PC-3 (cell line): ENCODE measurements at regions not wholly inside any gene's neighbourhood (a gene's known extent, or its start where the extent isn't known, plus 50 kb on each side); places are given as distances from the start of the nearest gene placed in this dataset.

ENCODE experiments used
- ATAC-seq: fragments of 200-7000 bp; cut with Tn5 transposase; 2 replicates; pipeline ENCODE4 v1.9.1; 2020; ENCODE audit warnings: mild to moderate bottlenecking, moderate library complexity
- BruUV-seq: library from RNA; stranded (reverse); fragments of 400-500 nt; replicated peaks from 2 replicates; lab custom pipeline; 2021; lab: Mats Ljungman, UMichigan
- CTCF ChIA-PET: fragments of 300-600 bp; sonication (Branson Sonifier 250); formaldehyde crosslinking; loops from one replicate; lab custom pipeline; 2022; ENCODE audit warnings: antibody characterized with exemption; lab: Charles Lee
- POLR2A ChIA-PET: fragments of 300-600 bp; sonication (Branson Sonifier 250); formaldehyde crosslinking; loops from one replicate; lab custom pipeline; 2022; ENCODE audit warnings: antibody characterized with exemption; ENCODE audit not compliant: unreplicated experiment; lab: Charles Lee
- DNase-seq: peaks from one replicate; pipeline ENCODE4 v3.0.0-alpha.2; 2015
- H2AFZ ChIP-seq: fragments of 300-600 bp; sonication (generic); 2 replicates; pipeline ENCODE4 v1.6.0; 2016; ENCODE audit warnings: antibody characterized with exemption, low read length
- H3F3A ChIP-seq: fragments of 300-600 bp; sonication (generic); one replicate; pipeline ENCODE4 v1.6.0; 2017; ENCODE audit warnings: antibody characterized with exemption, low read length, control low read depth, mild to moderate bottlenecking; ENCODE audit not compliant: unreplicated experiment
- H3K27ac ChIP-seq: fragments of 300-600 bp; sonication (generic); 2 replicates; pipeline ENCODE4 v1.5.1; 2016; ENCODE audit warnings: mild to moderate bottlenecking, low read length
- H3K27me3 ChIP-seq: fragments of 300-600 bp; sonication (generic); 2 replicates; pipeline ENCODE4 v1.6.1; 2016; ENCODE audit warnings: low read length, mixed read lengths
- H3K36me3 ChIP-seq: fragments of 300-600 bp; sonication (generic); 2 replicates; pipeline ENCODE4 v1.6.1; 2016; ENCODE audit warnings: low read depth, mixed run types, low read length, mixed read lengths
- H3K4me1 ChIP-seq: fragments of 300-600 bp; sonication (generic); 2 replicates; pipeline ENCODE4 v1.5.1; 2016; ENCODE audit warnings: low read length; ENCODE audit not compliant: insufficient read depth
- H3K4me2 ChIP-seq: fragments of 300-600 bp; sonication (generic); 2 replicates; pipeline ENCODE4 v1.6.0; 2016; ENCODE audit warnings: low read length
- H3K4me3 ChIP-seq: fragments of 300-600 bp; sonication (generic); 2 replicates; pipeline ENCODE4 v1.5.1; 2016; ENCODE audit warnings: mild to moderate bottlenecking, low read length, mixed read lengths
- H3K79me2 ChIP-seq: fragments of 300-600 bp; sonication (generic); 2 replicates; pipeline ENCODE4 v1.6.1; 2017; ENCODE audit warnings: low read length, mixed read lengths
- H3K9ac ChIP-seq: fragments of 300-600 bp; sonication (generic); 2 replicates; pipeline ENCODE4 v1.6.0; 2016; ENCODE audit warnings: mild to moderate bottlenecking, low read length
- H3K9me2 ChIP-seq: fragments of 300-600 bp; sonication (generic); replicated peaks from 2 replicates; pipeline ENCODE4 v1.6.1; 2016; ENCODE audit warnings: mixed run types, low read length, mixed read lengths
- H3K9me3 ChIP-seq: fragments of 300-600 bp; sonication (generic); 2 replicates; pipeline ENCODE4 v1.6.1; 2016; ENCODE audit warnings: low read length, mixed read lengths
- H4K20me1 ChIP-seq: fragments of 300-600 bp; sonication (generic); 2 replicates; pipeline ENCODE4 v1.6.1; 2016; ENCODE audit warnings: low read length, mixed read lengths
- EZH2 ChIP-seq: fragments of 300-600 bp; sonication (generic); IDR thresholded peaks from one replicate; pipeline ENCODE4 v1.6.1; 2017; ENCODE audit warnings: antibody characterized with exemption, mild to moderate bottlenecking, low read length; ENCODE audit not compliant: unreplicated experiment
- EZH2phosphoT487 ChIP-seq: fragments of 300-600 bp; sonication (generic); IDR thresholded peaks from 2 replicates; pipeline ENCODE4 v1.6.1; 2018; ENCODE audit warnings: mild to moderate bottlenecking, antibody characterized with exemption, low read length, borderline replicate concordance
- intact Hi-C: fragments of 100-400 bp; cut with micrococcal nuclease; formaldehyde crosslinking; loops from 2 replicates; pipeline ENCODE4 v1.9.0; 2023
- TF ChIP-seq, protein P1 (sequence below): fragments of 300-600 bp; sonication (generic); conservative IDR thresholded peaks from 2 replicates; pipeline ENCODE4 v1.5.1; 2017; ENCODE audit warnings: antibody characterized with exemption, low read depth, mild to moderate bottlenecking, low read length

DNA sequence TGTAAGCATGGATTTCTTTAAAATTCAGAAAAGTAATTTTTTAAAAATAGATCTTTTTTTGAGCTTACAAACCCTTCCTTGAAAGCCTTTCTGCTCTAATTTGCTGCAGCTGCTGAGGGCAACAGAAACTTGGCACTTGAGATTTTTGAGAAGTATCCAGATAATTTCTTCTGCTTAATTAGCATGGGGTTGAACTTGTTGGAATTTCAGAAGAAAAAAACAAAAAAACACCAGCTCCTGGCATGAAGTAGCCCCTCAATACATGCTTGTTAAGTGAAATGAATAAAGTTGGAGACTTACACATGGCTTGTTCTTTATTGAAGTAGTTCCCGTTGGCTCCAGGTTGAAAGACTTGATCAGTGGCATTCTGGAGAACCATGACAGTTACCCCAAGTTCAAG is 331.4 kb upstream of the RAG2 start:
- Histone ChIP-seq H3K4me1 (no peaks in the 10 kb centered on the region), H3K4me3 (no peak overlapping the region), H3K79me2 (no peaks in the 10 kb centered on the region), H3K36me3 (no peaks in the 10 kb centered on the region), H3K27ac (no peak overlapping the region), H2AFZ (no peak overlapping the region), H3K9ac (no peak overlapping the region), H3K27me3 (peaks cover 9% of the 10 kb centered on the region; the same call in 1 of the 2 replicates), H3K4me2 (no peak overlapping the region), H3K9me2 (no peaks in the 10 kb centered on the region), H3K9me3 (no peaks in the 10 kb centered on the region), H3F3A (no peaks in the 10 kb centered on the region), H4K20me1 (no peaks in the 10 kb centered on the region)
- CTCF ChIA-PET = no interaction called here
- ATAC-seq (no peak), DNase-seq (no peak)
- TF ChIP-seq EZH2 = no peak
- TF ChIP-seq, protein P1, sequence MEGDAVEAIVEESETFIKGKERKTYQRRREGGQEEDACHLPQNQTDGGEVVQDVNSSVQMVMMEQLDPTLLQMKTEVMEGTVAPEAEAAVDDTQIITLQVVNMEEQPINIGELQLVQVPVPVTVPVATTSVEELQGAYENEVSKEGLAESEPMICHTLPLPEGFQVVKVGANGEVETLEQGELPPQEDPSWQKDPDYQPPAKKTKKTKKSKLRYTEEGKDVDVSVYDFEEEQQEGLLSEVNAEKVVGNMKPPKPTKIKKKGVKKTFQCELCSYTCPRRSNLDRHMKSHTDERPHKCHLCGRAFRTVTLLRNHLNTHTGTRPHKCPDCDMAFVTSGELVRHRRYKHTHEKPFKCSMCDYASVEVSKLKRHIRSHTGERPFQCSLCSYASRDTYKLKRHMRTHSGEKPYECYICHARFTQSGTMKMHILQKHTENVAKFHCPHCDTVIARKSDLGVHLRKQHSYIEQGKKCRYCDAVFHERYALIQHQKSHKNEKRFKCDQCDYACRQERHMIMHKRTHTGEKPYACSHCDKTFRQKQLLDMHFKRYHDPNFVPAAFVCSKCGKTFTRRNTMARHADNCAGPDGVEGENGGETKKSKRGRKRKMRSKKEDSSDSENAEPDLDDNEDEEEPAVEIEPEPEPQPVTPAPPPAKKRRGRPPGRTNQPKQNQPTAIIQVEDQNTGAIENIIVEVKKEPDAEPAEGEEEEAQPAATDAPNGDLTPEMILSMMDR = no peak
- no peak for TF ChIP-seq EZH2phosphoT487
- BruUV-seq = no TSS peak
- intact Hi-C loops = no loop called here
- POLR2A ChIA-PET = no interaction called here

DNA sequence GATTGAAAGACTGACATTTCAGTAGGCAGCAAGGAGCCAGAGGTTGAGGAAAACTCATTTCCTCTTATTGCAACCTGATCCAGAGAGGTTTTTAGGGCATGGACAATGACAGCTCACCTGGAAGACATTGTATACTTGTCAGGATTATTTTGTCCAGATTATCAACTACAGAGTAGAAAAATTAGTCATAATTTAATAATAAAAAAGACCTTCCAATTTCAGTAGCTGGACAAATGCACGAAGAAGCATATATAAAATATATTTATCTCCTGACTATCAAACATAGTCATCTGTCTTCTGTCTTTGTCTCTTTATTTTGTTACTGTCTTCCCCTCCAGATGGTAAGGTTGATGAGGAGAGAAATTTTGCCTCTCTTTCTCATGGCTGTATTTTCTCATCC is 330.6 kb upstream of the RAG2 start:
- Histone ChIP-seq H3K9ac (no peak overlapping the region), H4K20me1 (no peaks in the 10 kb centered on the region), H3K79me2 (no peaks in the 10 kb centered on the region), H3K9me2 (no peaks in the 10 kb centered on the region), H3K36me3 (no peaks in the 10 kb centered on the region), H3K27me3 (peaks cover 9% of the 10 kb centered on the region; the same call in 1 of the 2 replicates), H2AFZ (no peak overlapping the region), H3K4me1 (no peaks in the 10 kb centered on the region), H3K4me2 (no peak overlapping the region), H3F3A (no peaks in the 10 kb centered on the region), H3K27ac (no peak overlapping the region), H3K9me3 (no peaks in the 10 kb centered on the region), H3K4me3 (no peak overlapping the region)
- ATAC-seq = no peak
- ChIA-PET CTCF (no interaction called here), POLR2A (no interaction called here)
- intact Hi-C loops = no loop called here
- no peak for DNase-seq
- BruUV-seq = no TSS peak
- TF ChIP-seq EZH2 = no peak
- TF ChIP-seq, protein P1 = no peak
- no peak for TF ChIP-seq EZH2phosphoT487

- Histone ChIP-seq H3K4me2 (no peak overlapping the region), H3K9me3 (no peaks in the 10 kb centered on the region), H3K4me1 (no peaks in the 10 kb centered on the region), H3K36me3 (no peaks in the 10 kb centered on the region), H3K9ac (no peak overlapping the region), H3K27ac (no peak overlapping the region), H2AFZ (no peak overlapping the region), H4K20me1 (no peaks in the 10 kb centered on the region), H3K9me2 (no peaks in the 10 kb centered on the region), H3K27me3 (peaks cover 7% of the 10 kb centered on the region), H3K4me3 (no peak overlapping the region), H3K79me2 (no peaks in the 10 kb centered on the region), H3F3A (no peaks in the 10 kb centered on the region)
- intact Hi-C loops = no loop called here
- ATAC-seq (no peak), DNase-seq (no peak)
- no peak for TF ChIP-seq EZH2phosphoT487
- TF ChIP-seq, protein P1 = no peak
- BruUV-seq = no TSS peak
- POLR2A ChIA-PET = no interaction called here
- CTCF ChIA-PET = no interaction called here
These were observed 301.8 kb upstream of the RAG2 start for GRCh38 chr11:36899800-36900199.
